Thyroid gland (tissue), 4 donors: ENCODE measurements at regions not wholly inside any gene's neighbourhood (a gene's known extent, or its start where the extent isn't known, plus 50 kb on each side); places are given as distances from the start of the nearest gene placed in this dataset.

ENCODE experiments used
- DNase-seq, 2 donors: peaks; one replicate each; pipeline ENCODE4 v3.0.0-alpha.2; 2019
- H3K27ac ChIP-seq, 3 donors: fragments of 200-600 bp; sonication (generic); 1 replicate in 2 of 3; 2 replicates in 1 of 3; pipeline ENCODE4 v1.5.1; 2016 to 2019; ENCODE audit warnings: mild to moderate bottlenecking in 1 of 3, moderate library complexity in 1 of 3
- H3K27me3 ChIP-seq: fragments of 200-600 bp; sonication (generic); one replicate; pipeline ENCODE4 v1.5.1; 2019
- H3K36me3 ChIP-seq, 2 donors: fragments of 200-600 bp; sonication (generic); one replicate each; pipeline ENCODE4 v1.5.1; 2016 to 2019
- H3K4me1 ChIP-seq, 2 donors: fragments of 200-600 bp; sonication (generic); one replicate each; pipeline ENCODE4 v1.5.1; 2017 to 2019
- H3K4me3 ChIP-seq, 3 donors: fragments of 200-600 bp; sonication (generic); replicated peaks in 1 of 3; 1 replicate in 2 of 3; 2 replicates in 1 of 3; pipeline ENCODE4 v1.5.1; 2016; ENCODE audit warnings: mild to moderate bottlenecking in 1 of 3
- H3K9me3 ChIP-seq: fragments of 200-600 bp; sonication (generic); one replicate; pipeline ENCODE4 v1.5.1; 2017
- CTCF ChIP-seq, 6 experiments: fragments of 200-600 bp in 3 of 6; fragments of 450-650 bp in 3 of 6; sonication (generic) in 3 of 6; IDR thresholded peaks; one replicate each; pipeline ENCODE4 v1.5.1; 2016 to 2019; ENCODE audit warnings: antibody characterized with exemption in 6 of 6, mild to moderate bottlenecking in 2 of 6, inconsistent platforms in 1 of 6, moderate library complexity in 1 of 6
- POLR2A ChIP-seq, 2 donors: fragments of 450-650 bp; IDR thresholded peaks; one replicate each; pipeline ENCODE4 v1.6.1; 2017; ENCODE audit warnings: antibody characterized with exemption in 2 of 2, mild to moderate bottlenecking in 2 of 2, moderate library complexity in 1 of 2
- WGBS, 2 donors: methylation state at CpG; one replicate each; pipeline ENCODE4 v1.1.5; 2017; 5-methylcytosine and 5-hydroxymethylcytosine counted together
- intact Hi-C: fragments of 100-400 bp; cut with DNase I; formaldehyde crosslinking; loops from one replicate; pipeline ENCODE4 v1.15.1; 2023

GRCh38 chr11:109507836-109508561 lies 86.0 kb downstream of the C11orf87 start:
- no peak for TF ChIP-seq CTCF (IDR thresholded peaks at IDR 0.05)
- TF ChIP-seq POLR2A (IDR thresholded peaks at IDR 0.05), result no peak
- intact Hi-C loops, result no loop called here

GRCh38 chr11:109508943-109509342 lies 87.0 kb downstream of the C11orf87 start:
- Histone ChIP-seq H3K9me3 (no peaks in the 10 kb centered on the region), H3K36me3 (no peaks in the 10 kb centered on the region), H3K4me3 (no peak overlapping the region), H3K27me3 (no peaks in the 10 kb centered on the region), H3K4me1 (no peaks in the 10 kb centered on the region), H3K27ac (no peak overlapping the region)
- no peak for TF ChIP-seq POLR2A (IDR thresholded peaks at IDR 0.05)
- TF ChIP-seq CTCF (IDR thresholded peaks at IDR 0.05), result no peak
- no peak for DNase-seq
- 83 to 90% methylated on average over 2 of the region's 2 CpGs for WGBS, 2 donors
- intact Hi-C loops, result no loop called here

More at GRCh38 chr11:109507836-109508561, 86.0 kb downstream of the C11orf87 start:
- Histone ChIP-seq H3K27me3 (no peaks in the 10 kb centered on the region), H3K4me3 (no peak overlapping the region), H3K4me1 (no peaks in the 10 kb centered on the region), H3K9me3 (no peaks in the 10 kb centered on the region), H3K36me3 (no peaks in the 10 kb centered on the region), H3K27ac (no peak overlapping the region)
- 79 to 80% methylated on average over 1 of the region's 1 CpG for WGBS, 2 donors
- no peak for DNase-seq

- H3K27me3 ChIP-seq, result no peaks in the 10 kb centered on the region
- 60 to 66% methylated on average over 1 of the region's 1 CpG for WGBS, 2 donors
- no peaks in the 10 kb centered on the region for H3K9me3 ChIP-seq
- no peaks in the 10 kb centered on the region for H3K4me1 ChIP-seq
- DNase-seq, result no peak
- TF ChIP-seq CTCF (IDR thresholded peaks at IDR 0.05) (no peak), POLR2A (IDR thresholded peaks at IDR 0.05) (no peak)
- H3K27ac ChIP-seq, result no peak overlapping the region
- no peaks in the 10 kb centered on the region for H3K36me3 ChIP-seq
- H3K4me3 ChIP-seq, result no peak overlapping the region
- intact Hi-C loops, result no loop called here
Measured at GRCh38 chr11:109510316-109510715, 88.3 kb downstream of the C11orf87 start.

GRCh38 chr11:109511598-109511997 lies 89.6 kb downstream of the C11orf87 start:
- Histone ChIP-seq H3K27me3 (no peaks in the 10 kb centered on the region), H3K4me1 (no peaks in the 10 kb centered on the region), H3K36me3 (no peaks in the 10 kb centered on the region), H3K9me3 (no peaks in the 10 kb centered on the region), H3K4me3 (no peak overlapping the region), H3K27ac (no peak overlapping the region)
- intact Hi-C loops, result no loop called here
- TF ChIP-seq POLR2A (IDR thresholded peaks at IDR 0.05), result no peak
- TF ChIP-seq CTCF (IDR thresholded peaks at IDR 0.05), result no peak
- no peak for DNase-seq

- intact Hi-C loops, result no loop called here
- no peak for DNase-seq
- Histone ChIP-seq H3K4me1 (no peaks in the 10 kb centered on the region), H3K27me3 (no peaks in the 10 kb centered on the region), H3K27ac (no peak overlapping the region), H3K36me3 (no peaks in the 10 kb centered on the region), H3K4me3 (no peak overlapping the region), H3K9me3 (no peaks in the 10 kb centered on the region)
- 83 to 96% methylated on average over 1 of the region's 1 CpG for WGBS, 2 donors
- TF ChIP-seq CTCF (IDR thresholded peaks at IDR 0.05) (no peak), POLR2A (IDR thresholded peaks at IDR 0.05) (no peak)
Measured at GRCh38 chr11:109512249-109512648, 90.3 kb downstream of the C11orf87 start.
